H9 (cell line): ENCODE measurements at regions not wholly inside any gene's neighbourhood (a gene's known extent, or its start where the extent isn't known, plus 50 kb on each side); places are given as distances from the start of the nearest gene placed in this dataset.

Experiments used
- DNase-seq: peaks from one replicate; pipeline ENCODE4 v3.0.0-alpha.2; 2017
- H2AFZ ChIP-seq: one replicate; pipeline ENCODE4 v1.6.1; 2013; ENCODE audit warnings: mild to moderate bottlenecking, low read length, control low read depth, moderate library complexity
- H2AK5ac ChIP-seq: 2 replicates; pipeline ENCODE4 v1.6.1; 2013; ENCODE audit warnings: low read length, control low read depth, mixed read lengths; ENCODE audit not compliant: insufficient read length
- H2BK120ac ChIP-seq: one replicate; pipeline ENCODE4 v1.6.1; 2013; ENCODE audit warnings: low read depth, mild to moderate bottlenecking, low read length, control low read depth, inconsistent platforms; ENCODE audit not compliant: poor library complexity, severe bottlenecking
- H2BK12ac ChIP-seq: 2 replicates; pipeline ENCODE4 v1.6.1; 2013; ENCODE audit warnings: low read length, control low read depth, mixed read lengths, low read depth; ENCODE audit not compliant: insufficient read length
- H2BK15ac ChIP-seq: 2 replicates; pipeline ENCODE4 v1.6.1; 2013; ENCODE audit warnings: low read depth, low read length, control low read depth
- H2BK20ac ChIP-seq: one replicate; pipeline ENCODE4 v1.6.1; 2013; ENCODE audit warnings: low read depth, mild to moderate bottlenecking, low read length, control low read depth, inconsistent platforms; ENCODE audit not compliant: poor library complexity, severe bottlenecking
- H2BK5ac ChIP-seq: 2 replicates; pipeline ENCODE4 v1.6.1; 2013; ENCODE audit warnings: low read length, control low read depth, mixed read lengths; ENCODE audit not compliant: insufficient read length
- H3K14ac ChIP-seq: 2 replicates; pipeline ENCODE4 v1.6.1; 2013; ENCODE audit warnings: low read length, control low read depth; ENCODE audit not compliant: insufficient read depth
- H3K18ac ChIP-seq: 2 replicates; pipeline ENCODE4 v1.6.1; 2013; ENCODE audit warnings: low read depth, mild to moderate bottlenecking, mixed read lengths, low read length, control low read depth; ENCODE audit not compliant: insufficient read length
- H3K23ac ChIP-seq: 2 replicates; pipeline ENCODE4 v1.6.1; 2013; ENCODE audit warnings: low read length, control low read depth, mixed read lengths, low read depth; ENCODE audit not compliant: insufficient read length
- H3K23me2 ChIP-seq: 2 replicates; pipeline ENCODE4 v1.6.1; 2013; ENCODE audit warnings: low read depth, mild to moderate bottlenecking, mixed read lengths, low read length, control low read depth; ENCODE audit not compliant: insufficient read length, poor library complexity, severe bottlenecking
- H3K27ac ChIP-seq: 2 replicates; pipeline ENCODE4 v1.5.1; 2013; ENCODE audit warnings: low read length, control low read depth, mixed read lengths, low read depth; ENCODE audit not compliant: insufficient read length
- H3K27me3 ChIP-seq: 2 replicates; pipeline ENCODE4 v1.6.1; 2013; ENCODE audit warnings: low read length, control low read depth, inconsistent platforms; ENCODE audit not compliant: insufficient read depth
- H3K4ac ChIP-seq: 2 replicates; pipeline ENCODE4 v1.6.1; 2013; ENCODE audit warnings: low read depth, mild to moderate bottlenecking, control low read depth, inconsistent platforms, low read length, moderate library complexity
- H3K4me1 ChIP-seq: 2 replicates; pipeline ENCODE4 v1.6.1; 2013; ENCODE audit warnings: low read length, control low read depth, inconsistent platforms; ENCODE audit not compliant: insufficient read depth
- H3K4me2 ChIP-seq: 2 replicates; pipeline ENCODE4 v1.6.1; 2013; ENCODE audit warnings: low read length, control low read depth, mixed read lengths; ENCODE audit not compliant: insufficient read length, insufficient read depth
- H3K56ac ChIP-seq: 2 replicates; pipeline ENCODE4 v1.6.1; 2013; ENCODE audit warnings: low read depth, mild to moderate bottlenecking, mixed read lengths, low read length, control low read depth; ENCODE audit not compliant: insufficient read length
- H3K79me1 ChIP-seq: 2 replicates; pipeline ENCODE4 v1.6.1; 2013; ENCODE audit warnings: low read depth, mild to moderate bottlenecking, moderate library complexity, low read length, control low read depth, inconsistent platforms; ENCODE audit not compliant: insufficient read depth, poor library complexity, severe bottlenecking
- H3K79me2 ChIP-seq: 2 replicates; pipeline ENCODE4 v1.6.1; 2013; ENCODE audit warnings: low read length, control low read depth, inconsistent platforms; ENCODE audit not compliant: insufficient read depth
- H3K9ac ChIP-seq: 2 replicates; pipeline ENCODE4 v1.6.1; 2013; ENCODE audit warnings: low read length, control low read depth, mixed read lengths; ENCODE audit not compliant: insufficient read length; ENCODE audit errors: extremely low read depth
- H3K9me3 ChIP-seq: one replicate; pipeline ENCODE4 v1.6.1; 2013; ENCODE audit warnings: low read depth, low read length, inconsistent platforms; ENCODE audit not compliant: control insufficient read depth
- H3T11ph ChIP-seq: one replicate; pipeline ENCODE4 v1.6.1; 2013; ENCODE audit warnings: mild to moderate bottlenecking, low read length, control low read depth, inconsistent platforms
- H4K20me1 ChIP-seq: one replicate; pipeline ENCODE4 v1.6.1; 2013; ENCODE audit not compliant: control insufficient read depth, insufficient read length, insufficient read depth
- H4K5ac ChIP-seq: 2 replicates; pipeline ENCODE4 v1.6.1; 2013; ENCODE audit warnings: low read depth, mild to moderate bottlenecking, mixed read lengths, low read length, control low read depth; ENCODE audit not compliant: insufficient read length
- H4K8ac ChIP-seq: replicated peaks from 2 replicates; pipeline ENCODE4 v1.6.1; 2013; ENCODE audit warnings: low read length, control low read depth, mixed read lengths, low read depth; ENCODE audit not compliant: insufficient read length
- H4K91ac ChIP-seq: 2 replicates; pipeline ENCODE4 v1.6.1; 2013; ENCODE audit warnings: low read depth, mild to moderate bottlenecking, moderate library complexity, mixed read lengths, low read length, control low read depth; ENCODE audit not compliant: insufficient read length
- H3K27ac Mint-ChIP-seq, 3 experiments: 2 replicates in 2 of 3; 3 replicates in 1 of 3; pipeline ENCODE4 v1.8.0; 2020 to 2021; ENCODE audit warnings: mixed read lengths in 3 of 3, mild to moderate bottlenecking in 1 of 3, moderate library complexity in 1 of 3
- H3K27me3 Mint-ChIP-seq: 2 replicates; pipeline ENCODE4 v1.8.0; 2021; ENCODE audit warnings: low read depth, mild to moderate bottlenecking, moderate library complexity, mixed read lengths
- H3K36me3 Mint-ChIP-seq, 3 experiments: 2 replicates in 2 of 3; 3 replicates in 1 of 3; pipeline ENCODE4 v1.8.0; 2020 to 2021; ENCODE audit warnings: low read depth in 3 of 3, mixed read lengths in 3 of 3; ENCODE audit not compliant: insufficient read depth in 1 of 3
- H3K4me1 Mint-ChIP-seq, 2 experiments: 2 replicates each; pipeline ENCODE4 v1.8.0; 2020; ENCODE audit warnings: mixed read lengths in 2 of 2
- H3K4me3 Mint-ChIP-seq, 2 experiments: 2 replicates in 1 of 2; 3 replicates in 1 of 2; pipeline ENCODE4 v1.8.0; 2020 to 2021; ENCODE audit warnings: mild to moderate bottlenecking in 2 of 2, mixed read lengths in 2 of 2, moderate library complexity in 1 of 2
- H3K9me3 Mint-ChIP-seq, 2 experiments: 2 replicates in 1 of 2; 3 replicates in 1 of 2; pipeline ENCODE4 v1.8.0; 2020; ENCODE audit warnings: mild to moderate bottlenecking in 2 of 2, mixed read lengths in 2 of 2, moderate library complexity in 1 of 2
- WGBS: extraction: QIAGEN DNeasy Blood & Tissue Kit; methylation state at CpG from one replicate; pipeline ENCODE4 v1.1.7; 2013; ENCODE audit warnings: missing lambda C conversion rate, low lambda C conversion rate, mixed read lengths; ENCODE audit not compliant: insufficient read length; ENCODE audit errors: extremely low coverage; 5-methylcytosine and 5-hydroxymethylcytosine counted together
- TF ChIP-seq, protein P1 (sequence below): fragments of 200-600 bp; sonication (generic); conservative IDR thresholded peaks from 3 replicates; pipeline ENCODE4 v1.8.0; 2021; ENCODE audit warnings: antibody characterized with exemption, mild to moderate bottlenecking

GRCh38 chr13:40048551-40048950, 393.1 kb downstream of the COG6 start:
- Histone ChIP-seq H3K23me2 (no peaks in the 10 kb centered on the region), H3T11ph (no peak overlapping the region), H3K4ac (no peak overlapping the region), H3K9ac (no peak overlapping the region), H4K91ac (no peak overlapping the region), H2BK5ac (no peak overlapping the region), H4K5ac (no peak overlapping the region), H3K4me2 (no peak overlapping the region), H3K4me1 (no peaks in the 10 kb centered on the region), H3K27me3 (no peaks in the 10 kb centered on the region), H3K23ac (no peak overlapping the region), H3K56ac (no peak overlapping the region), H2AK5ac (no peak overlapping the region), H3K18ac (no peak overlapping the region), H2BK12ac (no peak overlapping the region), H3K27ac (no peak overlapping the region), H3K79me2 (no peaks in the 10 kb centered on the region), H3K14ac (no peak overlapping the region), H2BK15ac (no peak overlapping the region), H4K8ac (no peak overlapping the region), H3K79me1 (no peaks in the 10 kb centered on the region), H2AFZ (no peak overlapping the region), H2BK20ac (no peak overlapping the region), H3K9me3 (no peaks in the 10 kb centered on the region), H4K20me1 (no peaks in the 10 kb centered on the region), H2BK120ac (no peak overlapping the region)
- Mint-ChIP-seq H3K36me3 (no peaks in the 10 kb centered on the region), H3K27me3 (no peaks in the 10 kb centered on the region), H3K4me1 (no peaks in the 10 kb centered on the region), H3K4me3 (no peak overlapping the region), H3K9me3 (no peaks in the 10 kb centered on the region), H3K27ac (no peak overlapping the region)
- WGBS, result no CpG with 5 or more reads among the region's 5 CpGs
- TF ChIP-seq, protein P1, sequence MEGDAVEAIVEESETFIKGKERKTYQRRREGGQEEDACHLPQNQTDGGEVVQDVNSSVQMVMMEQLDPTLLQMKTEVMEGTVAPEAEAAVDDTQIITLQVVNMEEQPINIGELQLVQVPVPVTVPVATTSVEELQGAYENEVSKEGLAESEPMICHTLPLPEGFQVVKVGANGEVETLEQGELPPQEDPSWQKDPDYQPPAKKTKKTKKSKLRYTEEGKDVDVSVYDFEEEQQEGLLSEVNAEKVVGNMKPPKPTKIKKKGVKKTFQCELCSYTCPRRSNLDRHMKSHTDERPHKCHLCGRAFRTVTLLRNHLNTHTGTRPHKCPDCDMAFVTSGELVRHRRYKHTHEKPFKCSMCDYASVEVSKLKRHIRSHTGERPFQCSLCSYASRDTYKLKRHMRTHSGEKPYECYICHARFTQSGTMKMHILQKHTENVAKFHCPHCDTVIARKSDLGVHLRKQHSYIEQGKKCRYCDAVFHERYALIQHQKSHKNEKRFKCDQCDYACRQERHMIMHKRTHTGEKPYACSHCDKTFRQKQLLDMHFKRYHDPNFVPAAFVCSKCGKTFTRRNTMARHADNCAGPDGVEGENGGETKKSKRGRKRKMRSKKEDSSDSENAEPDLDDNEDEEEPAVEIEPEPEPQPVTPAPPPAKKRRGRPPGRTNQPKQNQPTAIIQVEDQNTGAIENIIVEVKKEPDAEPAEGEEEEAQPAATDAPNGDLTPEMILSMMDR, result no peak
- no peak for DNase-seq
